GM18517 (cell line): ENCODE measurements at regions not wholly inside any gene's neighbourhood (a gene's known extent, or its start where the extent isn't known, plus 50 kb on each side); places are given as distances from the start of the nearest gene placed in this dataset.
"Not testable (repeated sequence)": the region's sequence is repeated elsewhere in the genome, so short reads cannot be mapped to it uniquely, and the experiment has no call there.

Experiments used
- ATAC-seq: cut with Tn5 transposase; IDR thresholded peaks from one replicate; pipeline ENCODE4 v1.9.1; 2021; ENCODE audit warnings: mild to moderate bottlenecking, moderate library complexity; ENCODE audit not compliant: unreplicated experiment

- no peak for ATAC-seq
These were observed 184.1 kb downstream of the TEX13C start for GRCh38 chrX:125503769-125504168.

- ATAC-seq, result no peak
These were observed 185.5 kb downstream of the TEX13C start for GRCh38 chrX:125505207-125505606.

- ATAC-seq, result no peak
These were observed 187.4 kb downstream of the TEX13C start for GRCh38 chrX:125507119-125507518.

GRCh38 chrX:125520029-125520428 lies 200.4 kb downstream of the TEX13C start:
- ATAC-seq, result no peak

GRCh38 chrX:125522752-125523151 lies 203.1 kb downstream of the TEX13C start:
- ATAC-seq, result no peak

GRCh38 chrX:125532411-125533089 lies 212.9 kb downstream of the TEX13C start:
- ATAC-seq, result no peak

GRCh38 chrX:125533352-125533751 lies 213.7 kb downstream of the TEX13C start:
- ATAC-seq, result no peak

- ATAC-seq, result no peak
These were observed 224.5 kb downstream of the TEX13C start for GRCh38 chrX:125544031-125544660.

- no peak for ATAC-seq
These were observed 225.2 kb downstream of the TEX13C start for GRCh38 chrX:125544856-125545255.

GRCh38 chrX:125577479-125577878 lies 257.8 kb downstream of the TEX13C start:
- no peak for ATAC-seq

- ATAC-seq, result no peak
These were observed 284.8 kb downstream of the TEX13C start for GRCh38 chrX:125604448-125604847.

- ATAC-seq, result no peak
These were observed 285.5 kb downstream of the TEX13C start for GRCh38 chrX:125605145-125605544.

- ATAC-seq, result not testable (repeated sequence)
These were observed 295.1 kb downstream of the TEX13C start for GRCh38 chrX:125614591-125615343.

GRCh38 chrX:125620715-125621587 lies 301.3 kb downstream of the TEX13C start:
- no peak for ATAC-seq

GRCh38 chrX:125621588-125621927 lies 301.9 kb downstream of the TEX13C start:
- ATAC-seq, result no peak

GRCh38 chrX:125622899-125623298 lies 303.2 kb downstream of the TEX13C start:
- ATAC-seq, result no peak

- ATAC-seq, result no peak
These were observed 308.0 kb downstream of the TEX13C start for GRCh38 chrX:125627676-125628075.

GRCh38 chrX:125628435-125628834 lies 308.8 kb downstream of the TEX13C start:
- no peak for ATAC-seq

GRCh38 chrX:125641405-125641804 lies 321.7 kb downstream of the TEX13C start:
- no peak for ATAC-seq

GRCh38 chrX:125646195-125646594 lies 326.5 kb downstream of the TEX13C start:
- peak; percentile 66 for ATAC-seq

- no peak for ATAC-seq
These were observed 331.8 kb downstream of the TEX13C start for GRCh38 chrX:125651426-125651825.
